Astrocyte (in vitro differentiated cells and primary cell): ENCODE measurements at regions not wholly inside any gene's neighbourhood (a gene's known extent, or its start where the extent isn't known, plus 50 kb on each side); places are given as distances from the start of the nearest gene placed in this dataset.

Source experiments
- DNase-seq: peaks from one replicate; pipeline ENCODE4 v3.0.0-alpha.2; 2010; ENCODE audit warnings: low read depth
- FAIRE-seq: peaks from 2 replicates; lab custom pipeline; 2011; peaks lifted over from hg19 to GRCh38; lab: Jason Lieb, UNC
- H2AFZ ChIP-seq: 2 replicates; pipeline ENCODE4 v1.6.0; 2012; ENCODE audit warnings: low read depth, low read length, inconsistent platforms
- H3K27ac ChIP-seq: 2 replicates; pipeline ENCODE4 v1.5.1; 2011; ENCODE audit warnings: low read depth, low read length, inconsistent platforms
- H3K27me3 ChIP-seq: 2 replicates; pipeline ENCODE4 v1.6.0; 2011; ENCODE audit warnings: low read length, inconsistent platforms; ENCODE audit not compliant: insufficient read depth
- H3K36me3 ChIP-seq: 2 replicates; pipeline ENCODE4 v1.5.1; 2011; ENCODE audit warnings: low read length, inconsistent platforms; ENCODE audit not compliant: insufficient read depth
- H3K4me1 ChIP-seq: 2 replicates; pipeline ENCODE4 v1.5.1; 2011; ENCODE audit warnings: low read length, inconsistent platforms; ENCODE audit not compliant: insufficient read depth
- H3K4me2 ChIP-seq: 2 replicates; pipeline ENCODE4 v1.6.0; 2012; ENCODE audit warnings: low read length, inconsistent platforms
- H3K4me3 ChIP-seq: 2 replicates; pipeline ENCODE4 v1.5.1; 2011; ENCODE audit warnings: low read depth, mild to moderate bottlenecking, low read length, inconsistent platforms; ENCODE audit not compliant: insufficient read depth
- H3K79me2 ChIP-seq: 2 replicates; pipeline ENCODE4 v1.6.0; 2012; ENCODE audit warnings: mild to moderate bottlenecking, low read length, inconsistent platforms; ENCODE audit not compliant: insufficient read depth
- H3K9ac ChIP-seq: 2 replicates; pipeline ENCODE4 v1.6.0; 2012; ENCODE audit warnings: mild to moderate bottlenecking, low read length, inconsistent platforms
- H3K9me3 ChIP-seq: 2 replicates; pipeline ENCODE4 v1.5.1; 2012; ENCODE audit warnings: low read depth, mild to moderate bottlenecking, low read length, inconsistent platforms; ENCODE audit not compliant: insufficient read depth
- H4K20me1 ChIP-seq: 2 replicates; pipeline ENCODE4 v1.6.0; 2012; ENCODE audit warnings: low read length, inconsistent platforms; ENCODE audit not compliant: insufficient read depth
- H3K27ac Mint-ChIP-seq: one replicate; pipeline ENCODE4 v1.8.0; 2021; ENCODE audit warnings: mild to moderate bottlenecking, mixed read lengths; ENCODE audit not compliant: unreplicated experiment
- H3K27me3 Mint-ChIP-seq: one replicate; pipeline ENCODE4 v1.8.0; 2021; ENCODE audit warnings: low read depth, mixed read lengths; ENCODE audit not compliant: unreplicated experiment
- H3K36me3 Mint-ChIP-seq: one replicate; pipeline ENCODE4 v1.8.0; 2021; ENCODE audit warnings: low read depth, mixed read lengths; ENCODE audit not compliant: unreplicated experiment
- H3K4me1 Mint-ChIP-seq: one replicate; pipeline ENCODE4 v1.8.0; 2021; ENCODE audit warnings: low read depth, mixed read lengths; ENCODE audit not compliant: unreplicated experiment
- H3K4me3 Mint-ChIP-seq: one replicate; pipeline ENCODE4 v1.8.0; 2021; ENCODE audit warnings: mild to moderate bottlenecking, moderate library complexity, mixed read lengths; ENCODE audit not compliant: unreplicated experiment
- H3K9me3 Mint-ChIP-seq: one replicate; pipeline ENCODE4 v1.8.0; 2021; ENCODE audit warnings: mild to moderate bottlenecking, mixed read lengths; ENCODE audit not compliant: unreplicated experiment
- EZH2 ChIP-seq: IDR thresholded peaks from 2 replicates; pipeline ENCODE4 v1.6.1; 2012; ENCODE audit warnings: mild to moderate bottlenecking, low read length, inconsistent platforms; ENCODE audit not compliant: insufficient read depth
- TF ChIP-seq, protein P1 (sequence below): IDR thresholded peaks from 2 replicates; pipeline ENCODE4 v1.5.1; 2011; ENCODE audit warnings: low read depth, mild to moderate bottlenecking, inconsistent platforms, low read length, moderate library complexity; ENCODE audit not compliant: insufficient read depth

- Histone ChIP-seq H3K4me1 (peaks cover 14% of the 10 kb centered on the region), H3K9ac (peak overlapping the region; percentile 61), H4K20me1 (no peaks in the 10 kb centered on the region), H3K4me2 (peak overlapping the region; percentile 85), H3K9me3 (no peaks in the 10 kb centered on the region), H3K36me3 (no peaks in the 10 kb centered on the region), H3K79me2 (no peaks in the 10 kb centered on the region), H3K27me3 (no peaks in the 10 kb centered on the region), H3K4me3 (peak overlapping the region; percentile 41), H2AFZ (peak overlapping the region; percentile 72), H3K27ac (no peak overlapping the region)
- Mint-ChIP-seq H3K27ac (peak overlapping the region; percentile 81), H3K36me3 (no peaks in the 10 kb centered on the region), H3K27me3 (no peaks in the 10 kb centered on the region), H3K4me3 (no peak overlapping the region), H3K9me3 (no peaks in the 10 kb centered on the region), H3K4me1 (peaks cover 13% of the 10 kb centered on the region)
- DNase-seq (peak; percentile 78), FAIRE-seq (no peak)
- TF ChIP-seq, protein P1, sequence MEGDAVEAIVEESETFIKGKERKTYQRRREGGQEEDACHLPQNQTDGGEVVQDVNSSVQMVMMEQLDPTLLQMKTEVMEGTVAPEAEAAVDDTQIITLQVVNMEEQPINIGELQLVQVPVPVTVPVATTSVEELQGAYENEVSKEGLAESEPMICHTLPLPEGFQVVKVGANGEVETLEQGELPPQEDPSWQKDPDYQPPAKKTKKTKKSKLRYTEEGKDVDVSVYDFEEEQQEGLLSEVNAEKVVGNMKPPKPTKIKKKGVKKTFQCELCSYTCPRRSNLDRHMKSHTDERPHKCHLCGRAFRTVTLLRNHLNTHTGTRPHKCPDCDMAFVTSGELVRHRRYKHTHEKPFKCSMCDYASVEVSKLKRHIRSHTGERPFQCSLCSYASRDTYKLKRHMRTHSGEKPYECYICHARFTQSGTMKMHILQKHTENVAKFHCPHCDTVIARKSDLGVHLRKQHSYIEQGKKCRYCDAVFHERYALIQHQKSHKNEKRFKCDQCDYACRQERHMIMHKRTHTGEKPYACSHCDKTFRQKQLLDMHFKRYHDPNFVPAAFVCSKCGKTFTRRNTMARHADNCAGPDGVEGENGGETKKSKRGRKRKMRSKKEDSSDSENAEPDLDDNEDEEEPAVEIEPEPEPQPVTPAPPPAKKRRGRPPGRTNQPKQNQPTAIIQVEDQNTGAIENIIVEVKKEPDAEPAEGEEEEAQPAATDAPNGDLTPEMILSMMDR: no peak
- TF ChIP-seq EZH2: no peak
Measured at GRCh38 chr7:4613846-4614548, 68.1 kb upstream of the FOXK1 start.

DNA sequence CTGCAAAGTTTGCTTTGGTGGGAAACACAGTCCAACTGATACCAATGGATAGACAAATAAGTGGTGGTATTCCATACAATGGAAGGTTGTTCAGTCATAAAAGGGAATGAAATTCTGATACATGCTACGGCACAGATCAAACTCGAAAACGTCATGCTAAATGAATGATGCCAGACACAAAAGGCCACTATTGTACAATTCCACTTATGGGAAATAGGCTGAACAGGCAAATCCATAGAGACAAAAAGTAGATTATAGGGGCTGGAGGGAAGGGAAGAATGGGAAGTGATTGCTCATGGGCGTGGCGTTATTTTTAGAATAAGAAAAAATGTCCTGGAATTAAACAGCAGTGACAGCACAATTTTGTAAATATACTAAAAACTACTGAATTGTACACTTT lies 66.0 kb upstream of the FOXK1 start:
- DNase-seq (no peak), FAIRE-seq (no peak)
- Histone ChIP-seq H3K27ac (no peak overlapping the region), H3K27me3 (no peaks in the 10 kb centered on the region), H3K4me2 (no peak overlapping the region), H2AFZ (no peak overlapping the region), H3K9ac (no peak overlapping the region), H3K36me3 (no peaks in the 10 kb centered on the region), H4K20me1 (no peaks in the 10 kb centered on the region), H3K4me1 (peaks cover 14% of the 10 kb centered on the region), H3K9me3 (no peaks in the 10 kb centered on the region), H3K79me2 (no peaks in the 10 kb centered on the region), H3K4me3 (no peak overlapping the region)
- Mint-ChIP-seq H3K4me1 (peaks cover 17% of the 10 kb centered on the region), H3K4me3 (no peak overlapping the region), H3K36me3 (no peaks in the 10 kb centered on the region), H3K27me3 (no peaks in the 10 kb centered on the region), H3K9me3 (peaks cover 3% of the 10 kb centered on the region), H3K27ac (no peak overlapping the region)
- TF ChIP-seq EZH2: no peak
- TF ChIP-seq, protein P1: no peak

GRCh38 chr7:4621396-4621795 lies 60.7 kb upstream of the FOXK1 start:
- no peak for TF ChIP-seq EZH2
- TF ChIP-seq, protein P1: no peak
- peaks cover 4% of the 10 kb centered on the region for H3K4me1 Mint-ChIP-seq
- no peak overlapping the region for H3K27ac Mint-ChIP-seq
- Histone ChIP-seq H2AFZ (no peak overlapping the region), H3K9ac (no peak overlapping the region), H4K20me1 (no peaks in the 10 kb centered on the region), H3K36me3 (no peaks in the 10 kb centered on the region), H3K27ac (no peak overlapping the region), H3K4me2 (no peak overlapping the region), H3K27me3 (no peaks in the 10 kb centered on the region), H3K4me3 (no peak overlapping the region), H3K9me3 (peaks cover 6% of the 10 kb centered on the region), H3K4me1 (no peaks in the 10 kb centered on the region), H3K79me2 (no peaks in the 10 kb centered on the region)
- DNase-seq: no peak
- no peak overlapping the region for H3K4me3 Mint-ChIP-seq
- no peaks in the 10 kb centered on the region for H3K36me3 Mint-ChIP-seq
- peaks cover 11% of the 10 kb centered on the region for H3K9me3 Mint-ChIP-seq
- no peak for FAIRE-seq
- peaks cover 5% of the 10 kb centered on the region for H3K27me3 Mint-ChIP-seq
